Stimulated activated effector memory CD8-positive, alpha-beta T cell treated with anti-CD3 and anti-CD28 coated beads, Interleukin-12 subunit alpha, Interleukin-12 subunit beta, amount 100 ng/mL, for 72 hours (primary cell): ENCODE measurements at regions not wholly inside any gene's neighbourhood (a gene's known extent, or its start where the extent isn't known, plus 50 kb on each side); places are given as distances from the start of the nearest gene placed in this dataset.
"Not testable (repeated sequence)": the region's sequence is repeated elsewhere in the genome, so short reads cannot be mapped to it uniquely, and the experiment has no call there.

ENCODE experiments used
- ATAC-seq: fragments of 150-1000 bp; cut with Tn5 transposase; 2 replicates; pipeline ENCODE4 v1.10.0; 2021
- DNase-seq, 2 donors: peaks; one replicate each; pipeline ENCODE4 v3.0.0; 2021 to 2022; ENCODE audit warnings: low spot score in 2 of 2
- H3K27ac Mint-ChIP-seq: one replicate; pipeline ENCODE4 v1.8.0; 2022; ENCODE audit warnings: mild to moderate bottlenecking, mixed read lengths
- H3K36me3 Mint-ChIP-seq: one replicate; pipeline ENCODE4 v1.8.0; 2022; ENCODE audit warnings: mild to moderate bottlenecking, mixed read lengths
- H3K4me1 Mint-ChIP-seq: one replicate; pipeline ENCODE4 v1.8.0; 2022; ENCODE audit warnings: mixed read lengths
- H3K4me3 Mint-ChIP-seq: one replicate; pipeline ENCODE4 v1.8.0; 2022; ENCODE audit warnings: mild to moderate bottlenecking, mixed read lengths
- H3K9me3 Mint-ChIP-seq: one replicate; pipeline ENCODE4 v1.8.0; 2022; ENCODE audit warnings: mixed read lengths

GRCh38 chr12:115320967-115321366, 637.0 kb upstream of the TBX3 start:
- DNase-seq (no peak), ATAC-seq (no peak)
- no peaks in the 10 kb centered on the region for H3K36me3 Mint-ChIP-seq
- peaks cover 25% of the 10 kb centered on the region for H3K9me3 Mint-ChIP-seq
- H3K4me3 Mint-ChIP-seq, result no peak overlapping the region
- H3K27ac Mint-ChIP-seq, result no peak overlapping the region
- no peaks in the 10 kb centered on the region for H3K4me1 Mint-ChIP-seq

GRCh38 chr12:115320451-115320850, 636.5 kb upstream of the TBX3 start:
- DNase-seq (no peak), ATAC-seq (no peak)
- Mint-ChIP-seq H3K9me3 (peaks cover 26% of the 10 kb centered on the region), H3K36me3 (no peaks in the 10 kb centered on the region), H3K27ac (no peak overlapping the region), H3K4me1 (no peaks in the 10 kb centered on the region), H3K4me3 (no peak overlapping the region)

GRCh38 chr12:115319446-115320040, 635.6 kb upstream of the TBX3 start:
- Mint-ChIP-seq H3K4me3 (no peak overlapping the region), H3K9me3 (peaks cover 20% of the 10 kb centered on the region), H3K4me1 (no peaks in the 10 kb centered on the region), H3K36me3 (no peaks in the 10 kb centered on the region), H3K27ac (no peak overlapping the region)
- no peak for ATAC-seq
- DNase-seq, result no peak

- ATAC-seq (no peak), DNase-seq (no peak)
- H3K36me3 Mint-ChIP-seq, result no peaks in the 10 kb centered on the region
- no peak overlapping the region for H3K27ac Mint-ChIP-seq
- H3K4me3 Mint-ChIP-seq, result no peak overlapping the region
- H3K4me1 Mint-ChIP-seq, result no peaks in the 10 kb centered on the region
- H3K9me3 Mint-ChIP-seq, result peaks cover 16% of the 10 kb centered on the region
Observed at GRCh38 chr12:115313929-115314328, 630.0 kb upstream of the TBX3 start.

GRCh38 chr12:115312901-115313300, 628.9 kb upstream of the TBX3 start:
- Mint-ChIP-seq H3K9me3 (peaks cover 21% of the 10 kb centered on the region), H3K27ac (no peak overlapping the region), H3K36me3 (no peaks in the 10 kb centered on the region), H3K4me1 (no peaks in the 10 kb centered on the region), H3K4me3 (no peak overlapping the region)
- ATAC-seq (no peak), DNase-seq (no peak)

- Mint-ChIP-seq H3K4me1 (no peaks in the 10 kb centered on the region), H3K9me3 (peaks cover 23% of the 10 kb centered on the region), H3K4me3 (no peak overlapping the region), H3K27ac (no peak overlapping the region), H3K36me3 (no peaks in the 10 kb centered on the region)
- ATAC-seq (no peak), DNase-seq (no peak)
Observed at GRCh38 chr12:115311875-115312274, 627.9 kb upstream of the TBX3 start.

GRCh38 chr12:115308918-115309317, 624.9 kb upstream of the TBX3 start:
- no peak for DNase-seq
- H3K4me3 Mint-ChIP-seq, result no peak overlapping the region
- no peak overlapping the region for H3K27ac Mint-ChIP-seq
- peaks cover 12% of the 10 kb centered on the region for H3K9me3 Mint-ChIP-seq
- H3K4me1 Mint-ChIP-seq, result no peaks in the 10 kb centered on the region
- ATAC-seq, result no peak
- no peaks in the 10 kb centered on the region for H3K36me3 Mint-ChIP-seq

- DNase-seq (no peak), ATAC-seq (no peak)
- H3K9me3 Mint-ChIP-seq, result peaks cover 18% of the 10 kb centered on the region
- no peak overlapping the region for H3K4me3 Mint-ChIP-seq
- no peaks in the 10 kb centered on the region for H3K36me3 Mint-ChIP-seq
- H3K27ac Mint-ChIP-seq, result no peak overlapping the region
- H3K4me1 Mint-ChIP-seq, result no peaks in the 10 kb centered on the region
Observed at GRCh38 chr12:115306380-115306779, 622.4 kb upstream of the TBX3 start.

- ATAC-seq (no peak), DNase-seq (no peak)
- H3K4me1 Mint-ChIP-seq, result no peaks in the 10 kb centered on the region
- no peaks in the 10 kb centered on the region for H3K36me3 Mint-ChIP-seq
- no peak overlapping the region for H3K27ac Mint-ChIP-seq
- H3K9me3 Mint-ChIP-seq, result peaks cover 15% of the 10 kb centered on the region
- H3K4me3 Mint-ChIP-seq, result no peak overlapping the region
Observed at GRCh38 chr12:115305867-115306266, 621.9 kb upstream of the TBX3 start.

GRCh38 chr12:115305275-115305674, 621.3 kb upstream of the TBX3 start:
- Mint-ChIP-seq H3K9me3 (peaks cover 14% of the 10 kb centered on the region), H3K4me3 (no peak overlapping the region), H3K36me3 (no peaks in the 10 kb centered on the region), H3K4me1 (no peaks in the 10 kb centered on the region), H3K27ac (no peak overlapping the region)
- no peak for DNase-seq
- ATAC-seq, result no peak

- no peaks in the 10 kb centered on the region for H3K4me1 Mint-ChIP-seq
- no peaks in the 10 kb centered on the region for H3K36me3 Mint-ChIP-seq
- ATAC-seq (no peak), DNase-seq (no peak)
- H3K27ac Mint-ChIP-seq, result no peak overlapping the region
- H3K4me3 Mint-ChIP-seq, result no peak overlapping the region
- H3K9me3 Mint-ChIP-seq, result peaks cover 12% of the 10 kb centered on the region
Observed at GRCh38 chr12:115303723-115304309, 619.8 kb upstream of the TBX3 start.

GRCh38 chr12:115297445-115297844, 613.5 kb upstream of the TBX3 start:
- Mint-ChIP-seq H3K4me1 (no peaks in the 10 kb centered on the region), H3K4me3 (no peak overlapping the region), H3K36me3 (no peaks in the 10 kb centered on the region), H3K27ac (no peak overlapping the region), H3K9me3 (peaks cover 14% of the 10 kb centered on the region)
- DNase-seq (no peak), ATAC-seq (no peak)

GRCh38 chr12:115296613-115297198, 612.7 kb upstream of the TBX3 start:
- H3K27ac Mint-ChIP-seq, result no peak overlapping the region
- H3K4me3 Mint-ChIP-seq, result no peak overlapping the region
- no peak for ATAC-seq
- H3K4me1 Mint-ChIP-seq, result no peaks in the 10 kb centered on the region
- H3K9me3 Mint-ChIP-seq, result peaks cover 12% of the 10 kb centered on the region
- no peaks in the 10 kb centered on the region for H3K36me3 Mint-ChIP-seq
- no peak for DNase-seq

- no peak overlapping the region for H3K27ac Mint-ChIP-seq
- H3K4me3 Mint-ChIP-seq, result no peak overlapping the region
- no peak for DNase-seq
Observed at GRCh38 chr12:115295886-115296285, 611.9 kb upstream of the TBX3 start.

GRCh38 chr12:115294453-115295133, 610.6 kb upstream of the TBX3 start:
- Mint-ChIP-seq H3K36me3 (no peaks in the 10 kb centered on the region), H3K27ac (no peak overlapping the region), H3K4me3 (no peak overlapping the region), H3K9me3 (peaks cover 10% of the 10 kb centered on the region), H3K4me1 (no peaks in the 10 kb centered on the region)
- no peak for DNase-seq
- no peak for ATAC-seq

More at GRCh38 chr12:115295886-115296285, 611.9 kb upstream of the TBX3 start:
- no peak for ATAC-seq
- Mint-ChIP-seq H3K4me1 (no peaks in the 10 kb centered on the region), H3K36me3 (no peaks in the 10 kb centered on the region), H3K9me3 (peaks cover 10% of the 10 kb centered on the region)

- H3K4me3 Mint-ChIP-seq, ATAC-seq, H3K4me1 Mint-ChIP-seq, H3K27ac Mint-ChIP-seq, H3K36me3 Mint-ChIP-seq, DNase-seq, H3K9me3 Mint-ChIP-seq: not testable (repeated sequence)
Observed at GRCh38 chr12:115285429-115285828, 601.5 kb upstream of the TBX3 start.
